Left ventricle myocardium inferior (tissue), 1 donor: ENCODE measurements at regions not wholly inside any gene's neighbourhood (a gene's known extent, or its start where the extent isn't known, plus 50 kb on each side); places are given as distances from the start of the nearest gene placed in this dataset.

Experiments
- DNase-seq: peaks from one replicate; pipeline ENCODE4 v3.0.0-alpha.2; 2020
- H3K27ac ChIP-seq: fragments of 200-600 bp; replicated peaks from 2 replicates; pipeline ENCODE4 v1.8.0; 2021
- H3K27me3 ChIP-seq: fragments of 200-600 bp; 2 replicates; pipeline ENCODE4 v1.8.0; 2021; ENCODE audit warnings: low read depth
- H3K36me3 ChIP-seq: fragments of 200-600 bp; 2 replicates; pipeline ENCODE4 v1.8.0; 2021
- H3K4me1 ChIP-seq: fragments of 200-600 bp; 2 replicates; pipeline ENCODE4 v1.8.0; 2021
- H3K4me3 ChIP-seq: fragments of 200-600 bp; 2 replicates; pipeline ENCODE4 v1.8.0; 2021; ENCODE audit warnings: mild to moderate bottlenecking, moderate library complexity
- H3K9me3 ChIP-seq: fragments of 200-600 bp; replicated peaks from 2 replicates; pipeline ENCODE4 v1.8.0; 2021
- CTCF ChIP-seq: fragments of 200-600 bp; IDR thresholded peaks from 2 replicates; pipeline ENCODE4 v1.8.0; 2021; ENCODE audit warnings: antibody characterized with exemption, mild to moderate bottlenecking, borderline replicate concordance
- intact Hi-C: fragments of 100-400 bp; cut with micrococcal nuclease; formaldehyde crosslinking; loops from one replicate; pipeline ENCODE4 v1.11.0; 2022
- donor health status: DM: no; HTN: yes; CAD: no; lungs with severe emphysema.

- no peak for TF ChIP-seq CTCF
- Histone ChIP-seq H3K36me3 (no peaks in the 10 kb centered on the region), H3K27me3 (no peaks in the 10 kb centered on the region), H3K4me1 (peaks cover 35% of the 10 kb centered on the region), H3K4me3 (no peak overlapping the region), H3K27ac (peak overlapping the region; percentile 52), H3K9me3 (no peaks in the 10 kb centered on the region)
- intact Hi-C loops, result no loop called here
- DNase-seq, result no peak
Observed at GRCh38 chr21:16578912-16579311, 849.1 kb downstream of the USP25 start.

GRCh38 chr21:16579538-16579937, 849.8 kb downstream of the USP25 start:
- Histone ChIP-seq H3K9me3 (no peaks in the 10 kb centered on the region), H3K27ac (peak overlapping the region; percentile 52), H3K4me3 (peak overlapping the region; percentile 22), H3K27me3 (no peaks in the 10 kb centered on the region), H3K36me3 (no peaks in the 10 kb centered on the region), H3K4me1 (peaks cover 36% of the 10 kb centered on the region)
- TF ChIP-seq CTCF, result no peak
- DNase-seq, result no peak
- intact Hi-C loops, result no loop called here

GRCh38 chr21:16580661-16581060, 850.9 kb downstream of the USP25 start:
- no peaks in the 10 kb centered on the region for H3K9me3 ChIP-seq
- H3K4me3 ChIP-seq, result no peak overlapping the region
- H3K27ac ChIP-seq, result peak overlapping the region; percentile 52
- intact Hi-C loops, result no loop called here
- no peaks in the 10 kb centered on the region for H3K27me3 ChIP-seq
- DNase-seq, result no peak
- no peaks in the 10 kb centered on the region for H3K36me3 ChIP-seq
- no peak for TF ChIP-seq CTCF
- H3K4me1 ChIP-seq, result peaks cover 47% of the 10 kb centered on the region

GRCh38 chr21:16583556-16583955, 853.8 kb downstream of the USP25 start:
- Histone ChIP-seq H3K4me1 (peaks cover 67% of the 10 kb centered on the region), H3K27me3 (no peaks in the 10 kb centered on the region), H3K4me3 (no peak overlapping the region), H3K9me3 (no peaks in the 10 kb centered on the region), H3K27ac (no peak overlapping the region), H3K36me3 (no peaks in the 10 kb centered on the region)
- intact Hi-C loops, result no loop called here
- no peak for TF ChIP-seq CTCF
- no peak for DNase-seq

GRCh38 chr21:16584756-16585155, 855.0 kb downstream of the USP25 start:
- no peak for TF ChIP-seq CTCF
- intact Hi-C loops, result no loop called here
- peaks cover 58% of the 10 kb centered on the region for H3K4me1 ChIP-seq

GRCh38 chr21:16585896-16586295, 856.1 kb downstream of the USP25 start:
- Histone ChIP-seq H3K4me1 (peaks cover 47% of the 10 kb centered on the region), H3K9me3 (no peaks in the 10 kb centered on the region), H3K4me3 (no peak overlapping the region), H3K36me3 (no peaks in the 10 kb centered on the region), H3K27ac (peak overlapping the region; percentile 56), H3K27me3 (no peaks in the 10 kb centered on the region)
- no peak for TF ChIP-seq CTCF
- DNase-seq, result no peak
- intact Hi-C loops, result no loop called here

More at GRCh38 chr21:16584756-16585155, 855.0 kb downstream of the USP25 start:
- Histone ChIP-seq H3K9me3 (no peaks in the 10 kb centered on the region), H3K27ac (peak overlapping the region; percentile 17), H3K4me3 (no peak overlapping the region), H3K36me3 (no peaks in the 10 kb centered on the region), H3K27me3 (no peaks in the 10 kb centered on the region)
- DNase-seq, result no peak
